ENCODE measurements at regions not wholly inside any gene's neighbourhood (a gene's known extent, or its start where the extent isn't known, plus 50 kb on each side); places are given as distances from the start of the nearest gene placed in this dataset.

- no peak for DNase-seq (ENCODE audit: low read depth in 1 of 2, low spot score in 2 of 2)
- no peaks in the 10 kb centered on the region for H3K36me3 ChIP-seq
- no peaks in the 10 kb centered on the region for H3K4me1 ChIP-seq (replicated peaks)
- H3K27ac ChIP-seq, result no peak overlapping the region
- no peaks in the 10 kb centered on the region for H3K9me3 ChIP-seq (replicated peaks)
- H3K27me3 ChIP-seq (replicated peaks), result no peaks in the 10 kb centered on the region; the same call in 1 of the 2 replicates
- H3K4me3 ChIP-seq, result no peak overlapping the region
These were observed 59.8 kb downstream of the MRM1 start for GRCh38 chr17:36661047-36661666.

- Histone ChIP-seq H3K36me3 (no peaks in the 10 kb centered on the region), H3K4me1 (replicated peaks) (no peaks in the 10 kb centered on the region), H3K27ac (no peak overlapping the region), H3K4me3 (no peak overlapping the region), H3K9me3 (replicated peaks) (no peaks in the 10 kb centered on the region), H3K27me3 (replicated peaks) (no peaks in the 10 kb centered on the region; the same call in 1 of the 2 replicates)
- DNase-seq (ENCODE audit: low read depth in 1 of 2, low spot score in 2 of 2), result no peak
These were observed 60.3 kb downstream of the MRM1 start for GRCh38 chr17:36661688-36662087.

GRCh38 chr17:36665417-36665816 lies 64.0 kb downstream of the MRM1 start:
- Histone ChIP-seq H3K9me3 (replicated peaks) (no peaks in the 10 kb centered on the region), H3K27ac (no peak overlapping the region), H3K4me3 (no peak overlapping the region), H3K36me3 (no peaks in the 10 kb centered on the region), H3K27me3 (replicated peaks) (peaks cover 7% of the 10 kb centered on the region; the same call in 1 of the 2 replicates), H3K4me1 (replicated peaks) (no peaks in the 10 kb centered on the region)
- no peak for DNase-seq (ENCODE audit: low read depth in 1 of 2, low spot score in 2 of 2)

- H3K4me3 ChIP-seq, result no peak overlapping the region
- H3K27ac ChIP-seq, result no peak overlapping the region
- H3K36me3 ChIP-seq, result no peaks in the 10 kb centered on the region
- DNase-seq (ENCODE audit: low read depth in 1 of 2, low spot score in 2 of 2), result no peak
- H3K9me3 ChIP-seq (replicated peaks), result no peaks in the 10 kb centered on the region
- H3K4me1 ChIP-seq (replicated peaks), result no peaks in the 10 kb centered on the region
- H3K27me3 ChIP-seq (replicated peaks), result peaks cover 7% of the 10 kb centered on the region; the same call in 1 of the 2 replicates
These were observed 66.5 kb downstream of the MRM1 start for GRCh38 chr17:36667922-36668321.

- no peaks in the 10 kb centered on the region for H3K4me1 ChIP-seq (replicated peaks)
- H3K9me3 ChIP-seq (replicated peaks), result no peaks in the 10 kb centered on the region
- H3K4me3 ChIP-seq, result no peak overlapping the region
- no peaks in the 10 kb centered on the region for H3K36me3 ChIP-seq
- no peak overlapping the region for H3K27ac ChIP-seq
- H3K27me3 ChIP-seq (replicated peaks), result peaks cover 7% of the 10 kb centered on the region; the same call in 1 of the 2 replicates
- DNase-seq (ENCODE audit: low read depth in 1 of 2, low spot score in 2 of 2), result no peak
These were observed 67.4 kb downstream of the MRM1 start for GRCh38 chr17:36668824-36669223.

- DNase-seq (ENCODE audit: low read depth in 1 of 2, low spot score in 2 of 2), result no peak
These were observed 69.8 kb downstream of the MRM1 start for GRCh38 chr17:36671144-36671543.

DNA sequence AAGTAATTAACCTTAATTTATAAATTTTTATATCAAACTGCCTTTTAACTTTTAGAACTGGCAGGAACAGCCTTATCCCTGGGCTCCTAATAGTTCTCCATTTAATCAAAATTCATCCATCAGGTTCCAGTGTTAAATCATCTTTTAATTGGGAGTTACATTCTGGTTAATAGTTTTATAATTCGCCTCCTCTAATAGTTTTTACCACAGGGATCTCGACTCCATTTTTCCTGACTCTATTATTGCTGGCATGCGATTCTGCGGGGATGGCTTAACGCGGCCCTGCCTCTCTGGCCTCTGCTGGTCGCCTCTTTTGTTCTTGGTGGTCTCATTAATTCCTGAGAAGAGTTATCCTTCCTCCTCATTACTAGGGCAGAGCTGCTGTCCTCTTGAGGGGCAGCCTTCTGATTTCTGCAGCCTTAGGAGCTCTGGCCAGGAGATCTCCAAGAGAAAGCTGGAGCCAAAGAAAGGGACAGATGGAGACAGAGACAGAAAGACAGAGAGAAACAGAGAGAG lies 71.1 kb downstream of the MRM1 start:
- Histone ChIP-seq H3K36me3 (no peaks in the 10 kb centered on the region), H3K27ac (no peak overlapping the region), H3K27me3 (replicated peaks) (peaks cover 7% of the 10 kb centered on the region; the same call in 1 of the 2 replicates), H3K4me1 (replicated peaks) (no peaks in the 10 kb centered on the region), H3K4me3 (no peak overlapping the region), H3K9me3 (replicated peaks) (no peaks in the 10 kb centered on the region)
- DNase-seq (ENCODE audit: low read depth in 1 of 2, low spot score in 2 of 2), result no peak

More at GRCh38 chr17:36671144-36671543, 69.8 kb downstream of the MRM1 start:
- Histone ChIP-seq H3K27ac (no peak overlapping the region), H3K36me3 (no peaks in the 10 kb centered on the region), H3K4me1 (replicated peaks) (no peaks in the 10 kb centered on the region), H3K4me3 (no peak overlapping the region), H3K9me3 (replicated peaks) (no peaks in the 10 kb centered on the region), H3K27me3 (replicated peaks) (peaks cover 7% of the 10 kb centered on the region; the same call in 1 of the 2 replicates)

- no peak for DNase-seq (ENCODE audit: low read depth in 1 of 2, low spot score in 2 of 2)
- no peaks in the 10 kb centered on the region for H3K4me1 ChIP-seq (replicated peaks)
- H3K27ac ChIP-seq, result no peak overlapping the region
- H3K27me3 ChIP-seq (replicated peaks), result peaks cover 7% of the 10 kb centered on the region; the same call in 1 of the 2 replicates
- H3K9me3 ChIP-seq (replicated peaks), result no peaks in the 10 kb centered on the region
- H3K36me3 ChIP-seq, result no peaks in the 10 kb centered on the region
- H3K4me3 ChIP-seq, result no peak overlapping the region
These were observed 71.7 kb downstream of the MRM1 start for GRCh38 chr17:36673068-36673467.

- no peak overlapping the region for H3K27ac ChIP-seq
- no peaks in the 10 kb centered on the region for H3K4me1 ChIP-seq (replicated peaks)
- H3K9me3 ChIP-seq (replicated peaks), result no peaks in the 10 kb centered on the region
- peaks cover 3% of the 10 kb centered on the region; the same call in 1 of the 2 replicates for H3K27me3 ChIP-seq (replicated peaks)
- H3K36me3 ChIP-seq, result no peaks in the 10 kb centered on the region
- DNase-seq (ENCODE audit: low read depth in 1 of 2, low spot score in 2 of 2), result no peak
- H3K4me3 ChIP-seq, result no peak overlapping the region
These were observed 72.4 kb downstream of the MRM1 start for GRCh38 chr17:36673637-36674277.

DNA sequence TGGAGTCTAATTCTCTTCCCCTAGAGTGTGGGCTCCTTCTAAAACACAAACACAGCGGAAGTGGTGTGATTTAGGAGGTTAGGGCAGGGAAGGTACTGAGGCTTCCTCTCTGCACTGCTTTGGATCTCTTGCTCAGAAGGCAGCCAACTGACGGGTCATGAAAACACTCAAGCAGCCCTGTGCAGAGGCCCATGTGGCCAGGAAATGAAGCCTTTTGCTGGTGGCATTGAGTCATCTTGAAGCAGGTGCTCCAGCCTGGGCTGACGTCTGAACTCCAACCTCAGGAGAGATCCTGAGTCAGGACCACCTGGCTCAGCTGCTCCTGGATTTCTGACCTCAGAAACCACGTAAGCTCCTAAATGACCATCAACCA lies 72.9 kb downstream of the MRM1 start:
- Histone ChIP-seq H3K27ac (no peak overlapping the region), H3K36me3 (no peaks in the 10 kb centered on the region), H3K27me3 (replicated peaks) (no peaks in the 10 kb centered on the region), H3K4me3 (no peak overlapping the region), H3K9me3 (replicated peaks) (no peaks in the 10 kb centered on the region), H3K4me1 (replicated peaks) (no peaks in the 10 kb centered on the region)
- no peak for DNase-seq (ENCODE audit: low read depth in 1 of 2, low spot score in 2 of 2)

DNA sequence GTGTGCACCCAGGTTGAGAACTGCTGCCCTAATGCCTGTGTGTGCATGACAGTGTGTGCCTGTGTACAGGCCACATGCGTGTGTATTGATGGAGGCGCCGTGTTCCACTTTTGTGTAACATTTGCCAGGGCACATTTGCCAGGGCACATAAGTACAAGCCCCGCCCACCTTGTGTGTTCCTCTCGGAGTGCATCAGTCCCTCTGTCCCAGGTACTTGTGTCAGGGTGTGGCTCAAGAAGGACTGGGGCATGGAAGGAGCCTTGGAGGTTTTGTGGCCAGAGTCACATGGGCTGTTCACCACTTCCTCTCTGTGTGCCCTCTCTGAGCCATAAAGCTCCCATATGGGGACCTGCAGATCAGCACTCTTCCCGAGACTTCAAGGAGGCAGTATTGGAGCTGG lies 73.9 kb downstream of the MRM1 start:
- H3K4me3 ChIP-seq, result no peak overlapping the region
- no peaks in the 10 kb centered on the region for H3K36me3 ChIP-seq
- no peaks in the 10 kb centered on the region for H3K27me3 ChIP-seq (replicated peaks)
- H3K9me3 ChIP-seq (replicated peaks), result no peaks in the 10 kb centered on the region
- no peak overlapping the region for H3K27ac ChIP-seq
- DNase-seq (ENCODE audit: low read depth in 1 of 2, low spot score in 2 of 2), result no peak
- H3K4me1 ChIP-seq (replicated peaks), result no peaks in the 10 kb centered on the region

- H3K4me3 ChIP-seq, result no peak overlapping the region
- no peak overlapping the region for H3K27ac ChIP-seq
- H3K27me3 ChIP-seq (replicated peaks), result no peaks in the 10 kb centered on the region
- H3K4me1 ChIP-seq (replicated peaks), result no peaks in the 10 kb centered on the region
- DNase-seq (ENCODE audit: low read depth in 1 of 2, low spot score in 2 of 2), result no peak
- no peaks in the 10 kb centered on the region for H3K9me3 ChIP-seq (replicated peaks)
- no peaks in the 10 kb centered on the region for H3K36me3 ChIP-seq
These were observed 74.4 kb downstream of the MRM1 start for GRCh38 chr17:36675786-36676185.

DNA sequence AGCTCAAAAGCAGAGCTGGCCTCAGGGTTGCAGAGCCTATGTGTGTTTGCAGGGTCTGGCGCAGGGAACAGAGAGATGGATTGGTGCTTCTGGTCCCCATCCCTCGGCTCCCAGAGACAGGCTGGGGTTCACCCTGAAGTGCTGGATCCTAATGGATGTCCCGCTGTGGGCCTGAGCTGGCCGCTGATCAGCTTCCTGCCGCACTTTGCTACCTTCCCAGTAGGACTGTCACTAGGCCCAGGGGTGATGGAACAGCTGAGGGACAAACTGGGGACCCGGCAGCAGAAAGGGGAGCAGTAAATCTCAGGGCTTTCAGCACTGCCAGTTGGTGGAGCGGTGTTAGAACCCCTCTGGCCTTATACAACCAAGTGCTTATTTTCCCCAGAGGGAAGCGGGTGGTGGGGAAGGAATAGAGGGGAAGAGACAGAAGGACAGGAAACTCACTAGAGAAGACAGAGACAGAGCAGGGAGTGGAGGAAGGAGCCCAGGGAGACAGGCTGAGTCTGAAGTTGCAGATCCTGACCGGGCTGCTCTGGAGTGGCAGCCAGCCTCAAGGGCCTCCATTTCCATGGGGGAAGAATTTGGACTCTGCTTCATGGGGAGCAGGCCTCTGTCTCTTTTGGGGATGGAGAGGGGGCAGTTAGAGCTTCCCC lies 78.6 kb downstream of the MRM1 start:
- Histone ChIP-seq H3K4me1 (replicated peaks) (no peaks in the 10 kb centered on the region), H3K27ac (no peak overlapping the region), H3K27me3 (replicated peaks) (no peaks in the 10 kb centered on the region), H3K4me3 (no peak overlapping the region), H3K9me3 (replicated peaks) (no peaks in the 10 kb centered on the region), H3K36me3 (no peaks in the 10 kb centered on the region)
- DNase-seq (ENCODE audit: low read depth in 1 of 2, low spot score in 2 of 2), result no peak

GRCh38 chr17:36680701-36681202 lies 79.4 kb downstream of the MRM1 start:
- Histone ChIP-seq H3K4me3 (no peak overlapping the region), H3K4me1 (replicated peaks) (no peaks in the 10 kb centered on the region), H3K9me3 (replicated peaks) (no peaks in the 10 kb centered on the region), H3K27me3 (replicated peaks) (0 out of 2 replicates have a peak, but pooled peaks cover 2% of the 10 kb centered on the region), H3K27ac (no peak overlapping the region), H3K36me3 (no peaks in the 10 kb centered on the region)
- DNase-seq (ENCODE audit: low read depth in 1 of 2, low spot score in 2 of 2), result no peak

Data from SJSA1 (cell line).